Stimulated activated CD8-positive, alpha-beta memory T cell treated with anti-CD3 and anti-CD28 coated beads, Interleukin-2, amount 100 ng/mL, for 1 hour (primary cell): ENCODE measurements at regions not wholly inside any gene's neighbourhood (a gene's known extent, or its start where the extent isn't known, plus 50 kb on each side); places are given as distances from the start of the nearest gene placed in this dataset.
"Not testable (repeated sequence)": the region's sequence is repeated elsewhere in the genome, so short reads cannot be mapped to it uniquely, and the experiment has no call there.

ENCODE experiments used
- DNase-seq, 2 donors: peaks; one replicate each; pipeline ENCODE4 v3.0.0-alpha.2; 2020; ENCODE audit warnings: low read depth in 2 of 2

DNA sequence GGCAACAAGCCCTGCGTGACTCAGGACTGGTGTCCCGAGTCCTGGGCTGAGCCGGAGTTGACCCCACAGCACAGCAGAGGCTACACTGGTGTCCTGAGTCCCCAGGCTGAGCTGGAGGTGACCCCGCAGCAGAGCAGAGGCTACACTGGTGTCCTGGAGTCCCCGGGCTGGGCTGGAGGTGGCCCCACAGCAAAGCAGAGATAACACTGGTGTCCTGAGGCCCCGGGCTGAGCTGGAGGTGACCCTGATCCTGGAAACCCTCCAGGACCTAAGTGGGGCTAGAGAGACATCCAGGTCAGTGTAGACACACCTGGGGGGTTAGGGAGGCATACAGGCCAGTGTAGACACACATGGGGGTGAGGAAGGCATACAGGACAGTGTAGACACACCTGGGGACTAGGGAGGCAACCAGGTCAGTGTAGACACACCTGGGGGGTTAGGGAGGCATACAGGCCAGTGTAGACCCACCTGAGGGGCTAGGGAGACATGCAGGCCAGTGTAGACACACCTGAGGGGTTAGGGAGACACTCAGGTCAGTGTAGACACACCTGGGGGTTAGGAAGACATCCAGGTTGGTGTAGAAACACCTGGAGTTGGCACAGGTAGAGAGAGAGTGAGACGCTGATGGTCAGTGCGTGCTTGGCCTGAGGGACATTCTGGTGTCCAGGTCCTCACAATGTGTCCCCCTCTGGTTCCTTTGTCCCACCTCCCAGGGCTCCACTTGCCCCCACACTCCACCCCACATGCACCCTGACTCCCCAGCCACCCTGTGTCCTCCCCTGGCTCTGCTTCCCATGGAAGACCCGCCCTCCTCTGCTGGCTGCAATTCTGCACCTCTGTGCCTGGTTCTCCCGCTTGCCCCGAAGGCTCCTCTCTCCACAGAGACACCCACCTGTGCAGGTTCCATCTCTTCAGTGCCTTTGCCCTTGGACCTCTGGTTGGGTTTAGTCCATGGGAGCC lies 321.6 kb upstream of the SFSWAP start:
- DNase-seq: no peak

- no peak for DNase-seq
These were observed 320.2 kb upstream of the SFSWAP start for GRCh38 chr12:131390412-131391334.

GRCh38 chr12:131391399-131391798 lies 319.5 kb upstream of the SFSWAP start:
- no peak for DNase-seq

- DNase-seq: not testable (repeated sequence)
These were observed 316.1 kb upstream of the SFSWAP start for GRCh38 chr12:131394752-131395151.

DNA sequence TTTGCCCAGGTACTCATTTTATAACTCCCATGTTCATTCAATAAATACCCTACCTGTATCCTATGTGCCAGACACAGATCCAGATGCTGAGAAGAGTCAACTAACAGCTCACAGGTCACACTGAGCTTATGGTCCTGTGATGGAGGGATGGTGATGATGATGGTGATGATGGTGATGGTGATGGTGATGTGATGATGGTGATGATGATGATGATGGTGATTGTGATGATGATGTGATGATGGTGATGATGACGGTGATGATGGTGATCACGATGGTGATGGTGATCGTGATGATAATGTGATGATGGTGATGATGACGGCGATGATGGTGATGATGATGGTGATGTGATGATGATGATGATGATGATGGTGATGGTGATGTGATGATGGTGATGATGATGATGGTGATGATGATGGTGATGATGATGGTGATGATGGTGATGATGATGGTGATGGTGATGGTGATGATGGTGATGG lies 315.6 kb upstream of the SFSWAP start:
- not testable (repeated sequence) for DNase-seq

DNA sequence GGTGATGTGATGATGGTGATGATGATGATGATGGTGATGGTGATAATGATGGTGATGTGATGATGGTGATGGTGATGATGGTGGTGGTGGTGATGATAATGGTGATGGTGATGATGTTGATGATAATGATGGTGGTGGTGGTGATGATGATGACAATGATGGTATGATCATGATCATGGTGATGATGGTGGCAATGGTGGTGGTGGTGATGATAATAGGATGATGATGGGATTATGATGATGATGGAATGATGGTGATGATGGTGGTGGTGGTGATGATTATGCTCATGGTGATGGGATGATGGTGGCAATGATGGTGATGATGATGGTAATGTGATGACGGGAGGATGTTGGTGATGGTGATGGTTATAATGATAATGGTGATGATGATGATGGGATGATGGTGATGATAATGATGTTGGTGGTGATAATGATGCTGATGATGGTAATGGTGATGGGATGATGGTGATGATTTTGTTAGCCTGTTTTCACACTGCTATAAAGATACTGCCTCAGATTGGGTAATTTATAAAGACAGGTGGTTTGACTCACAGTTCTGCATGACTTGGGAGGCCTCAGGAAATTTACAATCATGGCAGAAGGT lies 314.8 kb upstream of the SFSWAP start:
- DNase-seq: no peak

DNA sequence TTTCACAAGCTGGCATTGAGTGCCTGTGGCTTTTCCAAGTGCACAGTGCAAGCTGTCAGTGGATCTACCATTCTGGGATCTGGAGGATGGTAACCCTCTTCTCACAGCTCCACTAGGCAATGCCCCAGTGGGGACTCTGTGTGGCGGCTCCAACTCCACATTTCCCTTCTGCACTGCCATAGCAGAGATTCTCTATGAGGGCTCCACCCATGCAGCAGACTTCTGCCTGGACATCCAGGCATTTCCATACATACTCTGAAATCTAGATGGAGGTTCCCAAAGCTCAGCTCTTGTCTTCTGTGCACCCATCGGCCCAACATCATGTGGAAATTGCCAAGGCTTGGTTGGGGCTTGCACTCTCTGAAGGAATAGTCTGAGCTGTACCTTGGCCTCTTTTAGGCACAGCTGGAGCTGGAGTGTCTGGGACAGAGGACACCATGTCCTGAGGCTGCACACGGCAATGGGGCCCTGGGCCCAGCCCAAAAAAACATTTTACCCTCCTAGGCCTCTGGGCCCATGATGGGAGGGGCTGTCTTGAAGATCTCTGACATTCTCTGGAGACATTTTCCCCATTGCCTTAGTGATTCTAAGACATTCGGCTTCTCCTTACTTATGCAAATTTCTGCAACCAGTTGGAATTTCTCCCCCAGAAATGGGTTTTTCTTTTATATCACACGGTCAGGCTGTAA lies 313.3 kb upstream of the SFSWAP start:
- DNase-seq: no peak

DNA sequence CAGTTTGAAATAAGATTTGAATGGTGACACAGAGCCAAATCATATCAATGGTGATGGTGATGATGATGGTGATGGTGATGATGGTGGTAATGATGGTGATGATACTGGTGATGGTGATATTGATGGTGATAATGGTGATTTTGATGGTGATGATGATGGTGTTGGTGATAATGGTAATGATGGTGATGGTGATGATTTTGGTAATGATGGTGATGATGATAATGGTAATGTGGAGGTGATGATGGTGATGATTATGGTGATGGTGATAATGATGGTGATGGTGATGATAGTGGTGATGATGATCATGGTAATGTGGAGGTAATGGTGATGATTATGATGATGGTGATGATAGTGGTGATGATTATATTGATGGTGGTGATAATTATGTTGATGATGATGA lies 311.9 kb upstream of the SFSWAP start:
- DNase-seq: no peak

- not testable (repeated sequence) for DNase-seq
These were observed 310.1 kb upstream of the SFSWAP start for GRCh38 chr12:131400668-131401294.

GRCh38 chr12:131401907-131402633 lies 308.8 kb upstream of the SFSWAP start:
- not testable (repeated sequence) for DNase-seq

GRCh38 chr12:131402781-131403396 lies 308.0 kb upstream of the SFSWAP start:
- no peak for DNase-seq

DNA sequence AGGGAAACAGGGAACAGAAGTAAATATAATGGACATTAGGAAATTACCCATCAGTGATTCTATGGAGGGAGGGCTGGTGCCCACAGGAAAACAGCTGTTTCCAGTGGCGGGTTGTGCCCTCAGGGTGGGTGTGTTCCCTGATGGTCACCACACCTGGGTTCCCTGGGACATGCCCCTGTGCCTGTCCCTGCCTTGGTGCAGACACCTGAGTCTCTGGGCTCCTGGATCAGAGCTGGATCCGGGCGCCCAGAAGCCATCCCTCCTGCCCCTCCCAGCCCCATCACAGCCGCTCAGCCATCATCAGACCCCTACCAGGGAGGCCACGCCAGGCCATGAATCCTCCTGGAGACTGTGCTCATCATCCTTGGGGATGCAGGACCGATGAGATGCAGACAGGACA lies 307.2 kb upstream of the SFSWAP start:
- DNase-seq: no peak

- DNase-seq: no peak
These were observed 306.2 kb upstream of the SFSWAP start for GRCh38 chr12:131404705-131405104.

GRCh38 chr12:131407221-131408035 lies 303.5 kb upstream of the SFSWAP start:
- DNase-seq: no peak

DNA sequence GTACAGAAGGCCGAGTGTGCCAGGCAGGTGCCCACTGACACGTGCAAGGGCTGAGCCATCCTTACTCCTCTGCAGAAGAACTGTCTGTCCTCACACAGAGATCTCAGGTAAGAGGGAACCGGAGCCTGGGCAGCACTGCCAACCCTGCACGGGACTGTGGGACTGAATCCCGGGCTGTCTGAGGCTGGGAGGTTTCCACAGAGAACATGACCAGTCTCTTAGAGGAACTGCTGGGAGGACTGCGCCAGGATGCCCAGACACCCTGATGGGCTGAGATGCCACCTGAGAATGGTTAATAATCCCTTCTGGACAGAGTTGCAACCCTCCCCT lies 302.9 kb upstream of the SFSWAP start:
- no peak for DNase-seq

GRCh38 chr12:131408484-131408883 lies 302.4 kb upstream of the SFSWAP start:
- no peak for DNase-seq

- DNase-seq: no peak
These were observed 301.7 kb upstream of the SFSWAP start for GRCh38 chr12:131409211-131409610.

GRCh38 chr12:131411827-131412226 lies 299.1 kb upstream of the SFSWAP start:
- not testable (repeated sequence) for DNase-seq

GRCh38 chr12:131413006-131413405 lies 297.9 kb upstream of the SFSWAP start:
- DNase-seq: no peak
